RWPE1 (cell line): ENCODE measurements at regions not wholly inside any gene's neighbourhood (a gene's known extent, or its start where the extent isn't known, plus 50 kb on each side); places are given as distances from the start of the nearest gene placed in this dataset.
"Not testable (repeated sequence)": the region's sequence is repeated elsewhere in the genome, so short reads cannot be mapped to it uniquely, and the experiment has no call there.

Source experiments
- CTCF ChIA-PET: fragments of 350-600 bp; sonication (Branson Sonifier 250); formaldehyde crosslinking; extraction: SDS; loops from one replicate; lab custom pipeline; 2021; lab: Yijun Ruan, JAX
- POLR2A ChIA-PET: fragments of 400-600 bp; formaldehyde crosslinking; extraction: SDS; loops from one replicate; lab custom pipeline; 2020; ENCODE audit warnings: antibody characterized with exemption; ENCODE audit not compliant: low non-redundant PET; lab: Yijun Ruan, JAX
- DNase-seq: peaks from one replicate; pipeline ENCODE4 v3.0.0; 2012; ENCODE audit warnings: low spot score
- H3K27ac ChIP-seq: fragments of 450-650 bp; 2 replicates; pipeline ENCODE4 v1.5.1; 2017
- CTCF ChIP-seq: fragments of 450-650 bp; conservative IDR thresholded peaks from 2 replicates; pipeline ENCODE4 v1.5.1; 2017; ENCODE audit warnings: low read depth, mild to moderate bottlenecking

DNA sequence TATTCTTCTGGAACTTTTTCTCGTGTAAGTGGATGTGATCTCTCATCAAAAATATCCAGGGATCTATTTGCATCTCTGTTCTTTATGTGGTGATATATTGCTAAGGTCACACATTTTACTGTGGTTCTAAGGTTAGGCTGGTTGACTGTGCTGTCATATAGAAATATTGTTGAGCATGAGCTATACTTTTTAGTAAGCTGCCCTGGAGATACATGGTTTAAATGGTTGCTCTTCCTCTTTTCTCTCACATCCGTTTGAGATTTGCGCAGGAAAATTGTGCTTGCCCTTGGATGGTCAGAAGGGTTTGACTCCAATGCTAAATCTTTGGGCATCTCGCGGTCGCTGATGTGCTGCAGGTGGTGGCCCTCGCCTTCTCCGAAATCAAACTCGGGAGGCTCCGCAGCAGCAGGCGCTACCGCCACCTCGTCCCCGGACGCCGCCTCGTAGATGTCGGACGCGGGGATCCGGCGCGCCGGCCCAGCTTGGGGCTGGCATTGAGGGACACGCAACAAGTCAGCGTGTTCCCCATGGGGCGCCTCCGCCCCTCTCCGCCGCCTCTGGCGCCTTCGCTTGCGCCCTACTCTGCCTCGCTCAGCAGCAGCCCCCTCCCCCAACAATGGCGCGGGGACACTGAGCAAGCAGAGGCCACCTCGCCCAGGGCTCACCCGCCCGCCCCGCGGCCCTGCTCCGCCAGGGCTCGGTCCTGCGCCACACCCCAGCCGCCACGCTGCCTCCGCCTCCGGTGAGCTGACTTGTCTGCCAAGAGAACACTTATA is 154.5 kb downstream of the MSN start:
- ChIA-PET CTCF (no interaction called here), POLR2A (no interaction called here)
- no peak for DNase-seq
- H3K27ac ChIP-seq, result no peak overlapping the region
- TF ChIP-seq CTCF, result no peak

- POLR2A ChIA-PET, result not testable (repeated sequence)
Observed at GRCh38 chrX:65819983-65820382, 152.5 kb downstream of the MSN start.

GRCh38 chrX:65813245-65813644 is 145.8 kb downstream of the MSN start:
- CTCF ChIA-PET, result no interaction called here
- POLR2A ChIA-PET, result no interaction called here
- no peak for TF ChIP-seq CTCF
- no peak for DNase-seq
- H3K27ac ChIP-seq, result no peak overlapping the region

More at GRCh38 chrX:65819983-65820382, 152.5 kb downstream of the MSN start:
- CTCF ChIA-PET, DNase-seq, H3K27ac ChIP-seq: not testable (repeated sequence)

DNA sequence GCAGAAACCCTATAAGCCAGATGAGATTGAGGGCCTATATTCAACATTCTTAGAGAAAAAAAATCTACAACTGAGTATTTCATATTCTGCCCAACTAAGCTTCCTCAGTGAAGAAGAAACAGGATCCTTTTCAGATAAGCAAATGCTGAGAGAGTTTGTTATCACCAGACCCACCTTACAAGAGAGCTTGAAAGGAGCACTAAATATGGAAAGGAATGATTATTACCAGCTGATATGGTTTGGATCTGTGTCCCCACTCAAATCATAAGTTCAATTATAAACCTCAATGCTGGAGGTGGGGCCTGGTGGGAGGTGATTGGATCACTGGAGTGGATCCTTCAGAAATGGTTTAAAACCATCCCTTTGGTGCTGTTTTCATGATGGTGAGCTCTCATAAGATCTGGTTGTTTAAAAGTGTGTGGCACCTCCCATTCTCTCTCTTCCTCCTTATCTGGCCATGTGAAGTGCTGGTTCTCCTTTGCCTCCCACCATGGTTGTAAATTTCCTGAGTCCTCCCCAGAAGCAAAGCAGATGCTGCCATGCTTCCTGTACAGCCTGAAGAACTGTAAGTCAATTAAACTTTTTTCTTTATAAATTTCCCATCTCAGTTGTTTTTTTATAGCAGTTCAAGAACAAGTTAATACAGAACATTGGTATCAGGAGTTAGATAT is 144.2 kb downstream of the MSN start:
- no peak for TF ChIP-seq CTCF
- no peak overlapping the region for H3K27ac ChIP-seq
- DNase-seq, result no peak
- POLR2A ChIA-PET, result no interaction called here
- CTCF ChIA-PET, result no interaction called here
